ENCODE measurements at regions not wholly inside any gene's neighbourhood (a gene's known extent, or its start where the extent isn't known, plus 50 kb on each side); places are given as distances from the start of the nearest gene placed in this dataset.

- TF ChIP-seq CTCF (IDR thresholded peaks at IDR 0.05; ENCODE audit: low read depth, low read length), result no peak
- DNase-seq (ENCODE audit: extremely low read depth, low read depth), result no peak
Observed at GRCh38 chrX:38898261-38898660, 97.0 kb downstream of the MID1IP1 start.

- no peak for TF ChIP-seq CTCF (IDR thresholded peaks at IDR 0.05; ENCODE audit: low read depth, low read length)
- no peak for DNase-seq (ENCODE audit: extremely low read depth, low read depth)
Observed at GRCh38 chrX:38899650-38900049, 98.4 kb downstream of the MID1IP1 start.

- TF ChIP-seq CTCF (IDR thresholded peaks at IDR 0.05; ENCODE audit: low read depth, low read length), result no peak
Observed at GRCh38 chrX:38900719-38901118, 99.5 kb downstream of the MID1IP1 start.

GRCh38 chrX:38902972-38903492 lies 101.8 kb downstream of the MID1IP1 start:
- no peak for DNase-seq (ENCODE audit: extremely low read depth, low read depth)
- no peak for TF ChIP-seq CTCF (IDR thresholded peaks at IDR 0.05; ENCODE audit: low read depth, low read length)

More at GRCh38 chrX:38900719-38901118, 99.5 kb downstream of the MID1IP1 start:
- no peak for DNase-seq (ENCODE audit: extremely low read depth, low read depth)

DNA sequence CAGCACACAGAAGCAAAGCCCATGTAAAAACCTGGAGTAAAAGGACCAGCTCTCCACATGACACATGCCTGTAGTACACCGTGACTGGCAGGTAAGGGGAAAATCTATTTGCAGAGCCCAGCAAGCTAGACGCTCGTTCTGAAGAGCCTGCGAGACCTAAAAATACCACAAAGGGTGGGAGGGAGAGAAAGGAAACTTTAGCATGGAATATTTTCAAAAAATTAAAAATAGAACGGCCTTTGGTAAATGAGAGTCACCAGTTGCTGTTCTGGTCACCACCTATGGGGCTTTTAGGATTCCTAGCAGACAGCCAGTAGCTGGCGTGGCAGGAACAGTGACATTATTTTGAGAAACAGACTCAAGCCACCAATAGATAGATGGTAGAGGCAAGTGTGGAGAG lies 115.5 kb downstream of the MID1IP1 start:
- DNase-seq (ENCODE audit: extremely low read depth, low read depth), result no peak
- no peak for TF ChIP-seq CTCF (IDR thresholded peaks at IDR 0.05; ENCODE audit: low read depth, low read length)

GRCh38 chrX:38917954-38918353 lies 116.7 kb downstream of the MID1IP1 start:
- TF ChIP-seq CTCF (IDR thresholded peaks at IDR 0.05; ENCODE audit: low read depth, low read length), result no peak
- no peak for DNase-seq (ENCODE audit: extremely low read depth, low read depth)

GRCh38 chrX:38919202-38919601 lies 117.9 kb downstream of the MID1IP1 start:
- DNase-seq (ENCODE audit: extremely low read depth, low read depth), result no peak
- no peak for TF ChIP-seq CTCF (IDR thresholded peaks at IDR 0.05; ENCODE audit: low read depth, low read length)

All from AG09319 (cell line).